Transverse colon (tissue), 3 donors: ENCODE measurements at regions not wholly inside any gene's neighbourhood (a gene's known extent, or its start where the extent isn't known, plus 50 kb on each side); places are given as distances from the start of the nearest gene placed in this dataset.

Source experiments
- POLR2A ChIP-seq: fragments of 450-650 bp; IDR thresholded peaks from one replicate; pipeline ENCODE4 v1.6.1; 2016; ENCODE audit warnings: antibody characterized with exemption, mild to moderate bottlenecking, moderate library complexity
- TF ChIP-seq, protein P1 (sequence below), 5 experiments: fragments of 200-600 bp in 3 of 5; fragments of 450-650 bp in 2 of 5; sonication (generic) in 3 of 5; IDR thresholded peaks; 1 replicate in 2 of 5; 2 replicates in 3 of 5; pipeline ENCODE4 v1.5.1; 2016 to 2017; ENCODE audit warnings: antibody characterized with exemption in 5 of 5, inconsistent platforms in 3 of 5, mild to moderate bottlenecking in 2 of 5, moderate library complexity in 1 of 5

DNA sequence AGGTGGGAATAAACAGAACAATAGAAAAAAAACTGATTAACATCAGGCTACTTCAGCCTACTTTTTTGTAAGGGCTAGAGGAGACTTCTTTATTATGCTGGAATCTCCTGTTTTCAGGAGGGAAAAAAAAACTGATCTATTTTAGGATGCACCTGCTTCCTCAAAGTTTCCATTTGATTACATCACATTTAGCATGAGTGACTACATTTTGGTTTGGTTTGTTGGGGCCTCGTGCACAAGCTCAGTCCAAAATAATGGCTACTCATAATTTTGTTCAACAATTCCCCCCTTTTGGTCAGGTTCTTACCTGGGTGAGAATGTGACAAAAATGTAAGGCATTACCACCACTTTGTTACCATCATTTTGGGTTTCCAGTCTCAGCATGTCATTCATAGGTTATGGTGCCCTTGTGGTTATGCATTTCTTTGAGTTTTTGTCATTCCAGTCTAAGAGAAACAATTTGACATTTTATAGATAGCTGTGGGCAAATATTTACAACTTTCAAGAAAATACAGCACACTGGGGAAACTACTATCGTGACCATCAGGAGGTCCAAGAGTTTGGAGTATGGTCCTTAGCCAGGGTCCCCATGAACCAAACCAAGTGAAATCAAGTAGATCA, 93.6 kb upstream of the ATP11B start:
- TF ChIP-seq, protein P1, sequence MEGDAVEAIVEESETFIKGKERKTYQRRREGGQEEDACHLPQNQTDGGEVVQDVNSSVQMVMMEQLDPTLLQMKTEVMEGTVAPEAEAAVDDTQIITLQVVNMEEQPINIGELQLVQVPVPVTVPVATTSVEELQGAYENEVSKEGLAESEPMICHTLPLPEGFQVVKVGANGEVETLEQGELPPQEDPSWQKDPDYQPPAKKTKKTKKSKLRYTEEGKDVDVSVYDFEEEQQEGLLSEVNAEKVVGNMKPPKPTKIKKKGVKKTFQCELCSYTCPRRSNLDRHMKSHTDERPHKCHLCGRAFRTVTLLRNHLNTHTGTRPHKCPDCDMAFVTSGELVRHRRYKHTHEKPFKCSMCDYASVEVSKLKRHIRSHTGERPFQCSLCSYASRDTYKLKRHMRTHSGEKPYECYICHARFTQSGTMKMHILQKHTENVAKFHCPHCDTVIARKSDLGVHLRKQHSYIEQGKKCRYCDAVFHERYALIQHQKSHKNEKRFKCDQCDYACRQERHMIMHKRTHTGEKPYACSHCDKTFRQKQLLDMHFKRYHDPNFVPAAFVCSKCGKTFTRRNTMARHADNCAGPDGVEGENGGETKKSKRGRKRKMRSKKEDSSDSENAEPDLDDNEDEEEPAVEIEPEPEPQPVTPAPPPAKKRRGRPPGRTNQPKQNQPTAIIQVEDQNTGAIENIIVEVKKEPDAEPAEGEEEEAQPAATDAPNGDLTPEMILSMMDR (IDR thresholded peaks at IDR 0.05): no peak
- no peak for TF ChIP-seq POLR2A
